Colonic mucosa (tissue), 4 donors: ENCODE measurements at regions not wholly inside any gene's neighbourhood (a gene's known extent, or its start where the extent isn't known, plus 50 kb on each side); places are given as distances from the start of the nearest gene placed in this dataset.

ENCODE experiments used
- DNase-seq: peaks from one replicate; pipeline ENCODE4 v3.0.0-alpha.2; 2020
- H3K27ac ChIP-seq: fragments of 200-600 bp; one replicate; pipeline ENCODE4 v1.8.0; 2021
- H3K27me3 ChIP-seq: fragments of 200-600 bp; one replicate; pipeline ENCODE4 v1.8.0; 2021
- H3K36me3 ChIP-seq: fragments of 200-600 bp; one replicate; pipeline ENCODE4 v1.8.0; 2021
- H3K4me1 ChIP-seq: fragments of 200-600 bp; one replicate; pipeline ENCODE4 v1.8.0; 2021; ENCODE audit warnings: mild to moderate bottlenecking
- H3K4me3 ChIP-seq: fragments of 200-600 bp; one replicate; pipeline ENCODE4 v1.8.0; 2021
- H3K9ac ChIP-seq, 2 donors: one replicate each; pipeline ENCODE4 v1.7.0; 2013; ENCODE audit warnings: control low read depth in 2 of 2, low read depth in 2 of 2, low read length in 2 of 2
- H3K9me3 ChIP-seq: fragments of 200-600 bp; one replicate; pipeline ENCODE4 v1.8.0; 2021
- intact Hi-C: fragments of 100-400 bp; cut with DNase I; formaldehyde crosslinking; loops from one replicate; pipeline ENCODE4 v1.14.1; 2022
- TF ChIP-seq, protein P1 (sequence below): fragments of 200-600 bp; IDR thresholded peaks from one replicate; pipeline ENCODE4 v1.8.0; 2022; ENCODE audit warnings: antibody characterized with exemption, mild to moderate bottlenecking
- donor health status: healthy.
- donor health status: DM: no; HTN: no; CAD: no.
- donor health status: DM: no; HTN: no; CAD: no.

DNA sequence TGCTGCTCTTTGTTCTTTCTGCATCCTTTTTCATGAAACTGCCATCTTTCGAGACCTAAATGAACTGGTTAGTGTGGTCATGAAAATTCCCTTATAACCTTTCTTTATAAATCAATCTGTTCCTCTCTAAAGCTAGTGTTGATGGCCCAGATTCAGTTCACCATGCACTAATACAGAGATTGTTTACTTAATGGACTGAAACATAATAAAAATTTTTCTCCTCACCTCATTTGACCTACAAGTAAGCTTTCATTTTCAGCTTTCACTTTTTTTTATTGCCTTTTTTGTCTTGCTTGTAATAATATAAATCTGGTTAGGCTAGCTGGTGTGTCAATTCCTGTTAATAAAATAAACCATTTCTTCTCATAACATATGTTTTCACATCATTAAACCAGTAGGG, 183.8 kb downstream of the CCDC59 start:
- intact Hi-C loops, result no loop called here
- TF ChIP-seq, protein P1, sequence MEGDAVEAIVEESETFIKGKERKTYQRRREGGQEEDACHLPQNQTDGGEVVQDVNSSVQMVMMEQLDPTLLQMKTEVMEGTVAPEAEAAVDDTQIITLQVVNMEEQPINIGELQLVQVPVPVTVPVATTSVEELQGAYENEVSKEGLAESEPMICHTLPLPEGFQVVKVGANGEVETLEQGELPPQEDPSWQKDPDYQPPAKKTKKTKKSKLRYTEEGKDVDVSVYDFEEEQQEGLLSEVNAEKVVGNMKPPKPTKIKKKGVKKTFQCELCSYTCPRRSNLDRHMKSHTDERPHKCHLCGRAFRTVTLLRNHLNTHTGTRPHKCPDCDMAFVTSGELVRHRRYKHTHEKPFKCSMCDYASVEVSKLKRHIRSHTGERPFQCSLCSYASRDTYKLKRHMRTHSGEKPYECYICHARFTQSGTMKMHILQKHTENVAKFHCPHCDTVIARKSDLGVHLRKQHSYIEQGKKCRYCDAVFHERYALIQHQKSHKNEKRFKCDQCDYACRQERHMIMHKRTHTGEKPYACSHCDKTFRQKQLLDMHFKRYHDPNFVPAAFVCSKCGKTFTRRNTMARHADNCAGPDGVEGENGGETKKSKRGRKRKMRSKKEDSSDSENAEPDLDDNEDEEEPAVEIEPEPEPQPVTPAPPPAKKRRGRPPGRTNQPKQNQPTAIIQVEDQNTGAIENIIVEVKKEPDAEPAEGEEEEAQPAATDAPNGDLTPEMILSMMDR, result no peak
- H3K9me3 ChIP-seq, result no peaks in the 10 kb centered on the region
- no peak overlapping the region for H3K27ac ChIP-seq
- no peak for DNase-seq
- H3K27me3 ChIP-seq, result no peaks in the 10 kb centered on the region
- H3K4me1 ChIP-seq, result no peaks in the 10 kb centered on the region
- H3K4me3 ChIP-seq, result no peak overlapping the region
- no peaks in the 10 kb centered on the region for H3K36me3 ChIP-seq
- no peak overlapping the region for H3K9ac ChIP-seq

DNA sequence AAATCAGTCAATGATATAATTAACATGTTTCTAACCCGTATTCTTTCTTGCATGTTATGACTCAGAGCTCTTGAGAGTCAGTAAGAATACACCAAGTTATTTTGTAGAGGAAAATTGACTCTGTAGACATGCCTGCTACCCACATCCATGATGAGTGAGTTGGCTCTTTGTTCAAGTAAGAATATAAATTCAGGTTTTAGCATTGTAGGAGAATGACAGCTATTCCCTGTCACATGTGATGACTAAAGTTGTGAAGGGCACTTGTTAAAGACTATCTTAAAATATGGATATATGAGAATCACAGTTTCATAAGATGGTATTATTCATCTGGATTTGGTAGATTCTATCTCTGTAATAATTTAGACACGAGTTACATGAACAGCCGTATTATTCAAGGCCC, 209.1 kb downstream of the CCDC59 start:
- Histone ChIP-seq H3K27me3 (no peaks in the 10 kb centered on the region), H3K4me1 (no peaks in the 10 kb centered on the region), H3K27ac (no peak overlapping the region), H3K36me3 (no peaks in the 10 kb centered on the region), H3K4me3 (no peak overlapping the region), H3K9ac (no peak overlapping the region), H3K9me3 (no peaks in the 10 kb centered on the region)
- DNase-seq, result no peak
- TF ChIP-seq, protein P1, result no peak
- intact Hi-C loops, result no loop called here

DNA sequence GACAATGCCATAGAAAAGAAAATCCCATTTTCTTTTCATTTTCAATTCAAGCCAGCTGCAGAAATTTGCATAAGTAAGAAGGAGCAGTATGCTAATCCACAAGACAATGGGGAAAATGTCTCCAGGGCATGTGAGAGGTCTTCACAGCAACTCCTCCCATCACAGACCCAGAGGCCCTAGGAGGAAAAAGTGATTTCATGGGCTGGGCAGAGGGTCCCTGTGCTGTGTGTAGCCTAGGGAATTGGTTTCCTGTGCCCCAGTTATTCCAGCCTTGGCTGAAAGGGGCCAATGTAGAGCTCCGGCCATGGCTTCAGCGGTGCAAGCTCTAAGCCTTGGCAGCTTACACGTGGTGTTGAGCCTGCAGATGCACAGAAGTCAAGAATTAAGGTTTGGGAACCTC, 211.4 kb downstream of the CCDC59 start:
- Histone ChIP-seq H3K4me3 (no peak overlapping the region), H3K9me3 (no peaks in the 10 kb centered on the region), H3K36me3 (no peaks in the 10 kb centered on the region), H3K4me1 (no peaks in the 10 kb centered on the region), H3K27ac (no peak overlapping the region), H3K27me3 (no peaks in the 10 kb centered on the region), H3K9ac (no peak overlapping the region)
- TF ChIP-seq, protein P1, result no peak
- intact Hi-C loops, result no loop called here
- no peak for DNase-seq

DNA sequence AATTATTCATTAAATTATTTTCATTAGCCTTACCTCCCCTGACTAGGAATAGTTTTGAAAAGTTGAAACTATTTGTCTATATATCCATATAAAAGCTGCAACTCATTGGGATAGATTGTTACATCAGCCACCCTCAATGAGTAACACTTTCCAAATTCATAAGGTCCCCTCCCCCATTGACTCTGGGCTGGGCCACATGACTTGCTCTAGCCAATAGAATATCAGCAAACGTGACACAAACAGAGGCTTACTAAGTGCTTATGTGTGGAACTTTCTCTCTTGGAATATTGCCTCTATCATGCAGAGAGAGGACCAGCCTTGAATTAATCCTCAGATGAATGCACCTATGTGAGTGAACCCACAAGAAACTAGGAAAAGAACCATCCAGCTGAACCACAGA, 213.7 kb downstream of the CCDC59 start:
- TF ChIP-seq, protein P1, result no peak
- Histone ChIP-seq H3K9ac (no peak overlapping the region), H3K9me3 (no peaks in the 10 kb centered on the region), H3K36me3 (no peaks in the 10 kb centered on the region), H3K27ac (no peak overlapping the region), H3K27me3 (no peaks in the 10 kb centered on the region), H3K4me3 (no peak overlapping the region), H3K4me1 (no peaks in the 10 kb centered on the region)
- no peak for DNase-seq
- intact Hi-C loops, result no loop called here

DNA sequence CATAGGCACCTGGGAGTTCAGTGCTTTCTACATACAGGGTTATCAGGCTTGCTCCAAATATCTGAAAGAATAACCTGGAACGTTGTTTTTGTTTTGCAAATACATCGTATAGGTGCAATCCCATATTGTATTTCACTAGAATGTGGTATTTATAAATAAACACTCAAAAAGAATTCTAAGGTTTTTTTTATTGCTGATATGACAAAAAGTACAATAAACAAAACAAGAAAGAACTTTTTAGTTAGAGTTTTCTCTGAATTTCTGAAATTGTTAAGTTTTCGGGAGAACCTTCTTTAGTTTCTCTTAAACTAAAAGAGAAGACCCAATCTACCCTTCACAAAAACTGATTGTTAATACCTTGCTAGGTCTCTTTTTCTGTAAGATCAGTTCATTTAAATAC, 225.8 kb downstream of the CCDC59 start:
- Histone ChIP-seq H3K27me3 (no peaks in the 10 kb centered on the region), H3K4me1 (no peaks in the 10 kb centered on the region), H3K4me3 (no peak overlapping the region), H3K9ac (no peak overlapping the region), H3K9me3 (no peaks in the 10 kb centered on the region), H3K36me3 (no peaks in the 10 kb centered on the region), H3K27ac (no peak overlapping the region)
- TF ChIP-seq, protein P1, result no peak
- intact Hi-C loops, result no loop called here
- no peak for DNase-seq

DNA sequence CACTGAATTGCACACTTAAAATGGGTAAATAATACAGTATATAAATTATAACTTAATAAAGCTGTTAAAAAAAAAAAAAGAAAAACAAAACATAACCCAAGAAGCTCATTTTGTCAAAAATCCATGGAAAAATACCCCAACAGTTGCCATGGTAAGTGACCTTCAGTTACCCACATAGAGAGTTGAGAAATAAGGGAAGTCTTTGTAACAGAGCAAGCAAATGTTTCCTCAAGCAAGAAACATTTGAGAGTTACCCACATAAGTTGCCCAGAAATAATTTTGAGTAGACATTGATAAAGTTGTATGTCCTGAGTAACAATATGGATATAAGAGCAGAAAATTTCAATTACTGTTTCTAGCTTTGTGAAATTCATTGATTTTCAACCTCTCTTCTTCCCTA, 227.4 kb downstream of the CCDC59 start:
- DNase-seq, result no peak
- Histone ChIP-seq H3K4me1 (no peaks in the 10 kb centered on the region), H3K9me3 (no peaks in the 10 kb centered on the region), H3K4me3 (no peak overlapping the region), H3K36me3 (no peaks in the 10 kb centered on the region), H3K27ac (no peak overlapping the region), H3K9ac (no peak overlapping the region), H3K27me3 (no peaks in the 10 kb centered on the region)
- TF ChIP-seq, protein P1, result no peak
- intact Hi-C loops, result no loop called here
